AG20443 (cell line): ENCODE measurements at regions not wholly inside any gene's neighbourhood (a gene's known extent, or its start where the extent isn't known, plus 50 kb on each side); places are given as distances from the start of the nearest gene placed in this dataset.
"Not testable (repeated sequence)": the region's sequence is repeated elsewhere in the genome, so short reads cannot be mapped to it uniquely, and the experiment has no call there.

Experiments used
- DNase-seq: peaks from one replicate; pipeline ENCODE4 v3.0.0; 2012; ENCODE audit warnings: low spot score, mixed read lengths

DNA sequence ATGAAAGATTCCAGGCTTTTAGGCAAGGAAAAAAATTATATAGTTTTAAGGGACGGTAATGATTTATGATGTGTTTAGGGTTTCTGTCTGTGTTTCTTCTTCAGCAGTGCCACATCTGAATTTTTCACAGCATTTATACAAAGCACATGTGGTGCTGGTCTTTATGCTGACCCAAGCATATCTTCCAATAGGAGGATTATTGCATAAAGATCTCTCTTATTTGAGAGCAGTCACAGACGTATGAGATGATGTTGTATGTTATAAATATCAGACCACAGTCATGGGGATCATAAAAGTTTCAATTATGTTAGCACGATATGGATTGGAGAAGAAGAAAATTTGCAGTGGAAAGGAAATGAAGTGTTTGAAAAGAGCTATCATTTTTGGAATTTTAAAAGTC, 150.9 kb downstream of the RASEF start:
- no peak for DNase-seq

DNA sequence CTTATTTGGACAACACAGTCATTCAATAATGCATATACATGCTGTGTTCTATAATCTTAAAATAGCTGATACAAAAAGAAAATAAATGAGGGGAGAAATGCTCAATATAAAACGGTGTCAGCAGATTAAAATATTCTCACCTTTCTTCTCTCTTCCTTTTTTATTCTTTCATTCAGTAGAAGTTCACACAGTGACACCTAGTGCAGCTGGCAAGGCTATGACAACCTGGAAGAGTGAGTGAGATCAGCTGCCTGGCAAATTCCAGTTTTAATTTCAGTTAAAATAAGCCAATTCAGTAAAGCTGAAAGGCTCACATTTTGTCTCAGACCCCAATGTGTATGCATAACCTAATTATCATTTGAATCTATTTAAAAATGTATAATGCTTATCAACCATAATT, 150.3 kb downstream of the RASEF start:
- DNase-seq = no peak

DNA sequence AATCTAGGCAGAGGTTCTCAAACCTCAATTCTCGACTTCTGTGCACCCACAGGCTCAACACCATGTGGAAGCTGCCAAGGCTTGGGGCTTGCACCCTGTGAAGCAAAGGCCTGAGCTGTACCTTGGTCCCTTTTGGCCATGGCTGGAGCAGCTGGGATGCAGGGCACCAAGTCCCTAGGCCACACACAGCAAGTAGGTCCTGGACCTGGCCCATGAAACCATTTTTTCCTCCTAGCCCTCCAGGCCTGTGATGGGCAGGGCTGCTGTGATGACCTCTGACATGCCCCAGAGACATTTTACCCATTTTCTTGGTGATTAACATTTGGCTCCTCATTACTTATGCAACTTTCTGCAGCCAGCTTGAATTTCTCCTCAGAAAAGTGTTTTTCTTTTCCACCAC, 146.7 kb downstream of the RASEF start:
- not testable (repeated sequence) for DNase-seq

DNA sequence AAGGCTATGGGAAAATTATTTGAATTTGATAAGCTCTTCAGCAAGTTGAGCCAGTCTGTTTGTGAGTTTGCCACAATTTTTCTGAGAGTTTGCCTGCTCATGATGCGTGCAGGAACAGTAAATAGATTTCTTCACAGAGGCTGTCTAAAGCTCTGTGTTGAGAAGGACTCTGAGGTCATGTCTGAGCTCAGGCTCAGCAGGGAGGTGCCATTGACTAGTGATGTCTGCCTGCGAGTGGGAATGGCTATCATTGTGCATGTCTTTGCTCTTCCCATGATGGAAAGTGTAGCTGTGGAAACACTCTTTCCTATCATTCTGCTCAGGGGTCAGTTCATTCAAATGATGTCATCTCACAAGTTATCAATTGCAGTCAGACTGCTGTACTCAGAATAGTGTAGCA, 142.8 kb downstream of the RASEF start:
- no peak for DNase-seq

DNA sequence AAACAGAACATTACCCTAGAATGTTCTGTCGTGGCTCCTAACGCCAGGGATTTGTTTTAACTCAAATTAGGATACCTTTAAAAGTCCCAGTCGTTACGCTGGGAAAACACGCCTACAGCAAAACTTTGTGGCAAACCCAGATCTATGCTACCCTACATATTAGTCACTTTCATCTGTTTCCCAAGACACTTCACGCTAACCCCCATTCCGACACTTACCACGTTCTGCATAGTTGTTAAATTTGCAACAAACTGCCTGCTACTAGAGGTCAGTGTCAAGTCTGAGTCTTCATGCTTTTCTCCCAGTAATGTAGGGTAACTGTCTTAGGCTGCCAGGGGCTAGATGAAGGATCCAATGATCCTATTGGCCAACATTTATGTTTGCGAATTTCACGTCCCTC, 140.3 kb downstream of the RASEF start:
- DNase-seq = no peak

DNA sequence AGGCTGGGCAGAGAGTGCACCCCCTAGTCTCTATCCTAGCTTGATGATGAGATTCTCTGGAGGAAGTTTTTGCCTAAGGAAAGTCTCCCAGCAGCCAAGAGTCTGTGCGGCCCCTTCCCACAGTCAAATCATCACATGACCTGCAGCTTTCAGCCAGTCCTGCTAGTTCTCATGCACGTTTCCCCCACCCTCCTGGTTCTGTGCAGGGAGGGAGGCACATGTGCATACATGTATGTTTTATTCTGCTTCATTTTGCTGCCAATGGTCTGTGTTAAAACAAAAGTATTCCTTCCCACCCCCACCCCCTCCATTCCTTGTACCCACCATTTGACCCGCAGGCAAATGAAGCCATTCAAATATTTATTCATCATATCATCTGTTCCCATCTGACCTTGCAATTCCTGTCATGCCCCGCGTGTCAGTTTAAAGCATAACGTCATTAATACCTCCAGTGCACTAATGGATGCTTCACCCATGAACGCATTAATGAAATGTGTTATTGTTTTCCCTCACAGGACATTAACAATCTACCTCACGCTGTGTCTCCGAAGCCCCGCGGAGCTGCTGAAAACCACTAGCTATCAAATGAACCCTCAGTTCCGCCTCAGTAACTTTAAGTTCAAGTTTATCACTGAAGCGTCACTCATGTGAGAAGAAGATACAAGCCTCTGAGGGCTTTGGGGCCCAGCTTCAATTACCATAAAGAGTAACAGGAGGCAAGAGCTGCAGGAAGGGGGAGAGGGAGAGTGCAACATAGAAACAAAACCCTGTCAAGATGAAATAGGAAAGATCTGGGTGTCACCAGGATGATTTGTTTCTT, 139.6 kb downstream of the RASEF start:
- DNase-seq = no peak

DNA sequence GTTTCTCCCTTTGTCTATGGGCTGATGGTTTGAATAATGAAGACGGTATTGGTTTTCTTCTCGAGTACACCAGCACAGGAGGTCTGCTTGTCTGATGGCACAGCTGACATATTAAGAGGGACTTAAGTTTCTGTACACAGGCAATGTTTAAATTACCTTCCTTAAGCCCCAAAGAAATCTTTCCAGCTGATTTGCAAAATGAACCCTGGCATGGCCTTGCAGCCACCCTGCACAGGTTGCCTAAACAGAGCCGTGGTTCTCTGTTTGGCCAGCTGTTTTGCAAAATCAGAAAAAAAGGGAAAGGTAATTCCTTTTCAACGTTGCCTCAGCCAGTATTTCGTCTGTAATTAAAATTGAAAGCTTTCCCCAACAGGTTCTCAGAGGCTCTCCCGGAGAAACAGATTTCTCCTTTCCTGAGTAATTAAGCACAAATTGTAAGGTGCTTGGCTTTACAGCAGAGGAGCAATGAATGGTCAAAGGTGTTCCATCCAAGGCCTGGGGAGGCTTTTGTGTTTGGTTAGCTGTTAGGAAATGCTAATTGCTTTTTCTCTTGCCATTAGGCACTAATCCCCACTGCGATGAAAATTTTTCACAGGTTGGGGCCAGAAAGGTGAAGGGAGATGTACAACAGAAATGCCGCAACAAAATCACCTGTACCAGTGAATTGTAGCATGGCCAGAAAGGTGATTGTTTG, 138.9 kb downstream of the RASEF start:
- DNase-seq = no peak
